ENCODE measurements at regions not wholly inside any gene's neighbourhood (a gene's known extent, or its start where the extent isn't known, plus 50 kb on each side); places are given as distances from the start of the nearest gene placed in this dataset.

DNA sequence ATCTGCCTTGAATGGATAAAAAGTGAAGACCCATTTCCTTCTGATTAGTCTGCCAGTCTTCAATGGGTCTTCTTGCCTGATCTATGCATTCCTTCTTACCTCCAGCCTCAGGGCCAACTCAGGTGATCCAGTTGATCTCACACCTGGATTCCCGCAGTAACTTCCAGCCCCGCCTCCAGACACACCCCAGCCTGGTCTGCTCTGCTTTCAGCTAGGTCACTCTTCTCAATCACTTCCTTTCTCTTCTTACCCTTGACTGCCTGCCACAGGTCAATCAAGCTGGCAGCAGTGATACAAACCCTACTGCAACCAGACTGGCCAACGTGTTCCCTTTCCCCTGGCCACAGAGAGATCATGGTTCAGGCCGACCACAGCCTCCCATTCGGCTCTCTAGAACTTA, 263.6 kb downstream of the ZNF516 start:
- peaks cover 0 to 7% (median 3%) of the 10 kb centered on the region in 3 donors for H3K4me1 ChIP-seq (ENCODE audit: control insufficient read depth in 3 of 3, insufficient read depth in 3 of 3, low read length in 3 of 3)
- H3K4me3 ChIP-seq (ENCODE audit: low read length in 3 of 3) = no peak overlapping the region
- H3K9me3 ChIP-seq (ENCODE audit: control insufficient read depth in 3 of 3, low read length in 3 of 3) = no peaks in the 10 kb centered on the region
- H3K9ac ChIP-seq (ENCODE audit: low read depth in 1 of 3, low read length in 3 of 3) = no peak overlapping the region
- peaks cover 0 to 6% (median 3%) of the 10 kb centered on the region in 3 donors for H3K27me3 ChIP-seq (ENCODE audit: control insufficient read depth in 3 of 3, insufficient read depth in 3 of 3, low read length in 3 of 3)
- no peak overlapping the region for H3K27ac ChIP-seq (ENCODE audit: low read depth, low read length)
- no peaks in the 10 kb centered on the region for H3K36me3 ChIP-seq (ENCODE audit: control insufficient read depth in 3 of 3, insufficient read depth in 3 of 3, low read length in 3 of 3)

DNA sequence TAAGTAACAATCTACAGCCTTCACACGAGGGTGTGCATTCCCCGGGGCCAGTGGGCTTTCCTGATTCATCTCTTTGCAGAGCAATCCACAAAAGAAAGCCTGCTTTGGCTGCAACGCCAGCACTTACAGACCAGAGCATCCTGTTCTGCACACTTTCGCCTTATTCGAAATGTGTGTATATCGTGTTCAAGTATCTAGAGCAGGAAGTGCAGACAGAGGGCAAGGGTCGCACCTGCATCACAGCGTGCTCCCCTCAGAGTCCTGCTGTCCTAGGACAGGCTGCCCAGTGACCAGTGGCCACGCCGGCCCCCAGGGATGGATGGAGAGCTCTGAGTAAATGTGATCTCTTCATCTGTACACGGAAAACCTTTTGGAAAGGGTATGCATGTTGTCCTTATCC, 264.3 kb downstream of the ZNF516 start:
- no peaks in the 10 kb centered on the region for H3K9me3 ChIP-seq (ENCODE audit: control insufficient read depth in 3 of 3, low read length in 3 of 3)
- H3K27me3 ChIP-seq (ENCODE audit: control insufficient read depth in 3 of 3, insufficient read depth in 3 of 3, low read length in 3 of 3) = peaks cover 0 to 6% (median 3%) of the 10 kb centered on the region in 3 donors
- no peak overlapping the region for H3K4me3 ChIP-seq (ENCODE audit: low read length in 3 of 3)
- H3K36me3 ChIP-seq (ENCODE audit: control insufficient read depth in 3 of 3, insufficient read depth in 3 of 3, low read length in 3 of 3) = no peaks in the 10 kb centered on the region
- H3K9ac ChIP-seq (ENCODE audit: low read depth in 1 of 3, low read length in 3 of 3) = no peak overlapping the region
- H3K27ac ChIP-seq (ENCODE audit: low read depth, low read length) = no peak overlapping the region
- peaks cover 0 to 7% (median 3%) of the 10 kb centered on the region in 3 donors for H3K4me1 ChIP-seq (ENCODE audit: control insufficient read depth in 3 of 3, insufficient read depth in 3 of 3, low read length in 3 of 3)

DNA sequence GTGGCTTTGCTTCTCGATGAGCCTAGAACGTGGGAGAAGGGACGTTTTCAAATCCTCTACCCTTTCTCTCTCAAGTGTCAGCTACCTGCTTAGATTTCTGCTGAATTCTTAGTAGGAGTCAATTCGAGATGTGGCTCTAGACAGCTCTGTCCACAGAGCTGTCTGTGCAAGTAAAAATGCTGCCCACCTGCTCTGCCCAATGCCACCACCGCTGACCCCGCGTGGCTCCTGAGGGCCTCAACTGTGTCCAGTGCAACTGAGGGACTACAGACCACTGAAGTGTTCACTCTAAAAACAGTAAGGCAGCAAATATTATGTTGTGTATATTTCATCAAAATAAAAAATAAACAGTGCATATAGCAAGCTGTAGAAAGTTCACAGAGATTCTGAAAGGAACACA, 266.3 kb downstream of the ZNF516 start:
- peaks cover 0 to 3% (median 0%) of the 10 kb centered on the region in 3 donors for H3K9me3 ChIP-seq (ENCODE audit: control insufficient read depth in 3 of 3, low read length in 3 of 3)
- H3K4me3 ChIP-seq (ENCODE audit: low read length in 3 of 3) = no peak overlapping the region
- peaks cover 0 to 3% (median 2%) of the 10 kb centered on the region in 3 donors for H3K27me3 ChIP-seq (ENCODE audit: control insufficient read depth in 3 of 3, insufficient read depth in 3 of 3, low read length in 3 of 3)
- H3K9ac ChIP-seq (ENCODE audit: low read depth in 1 of 3, low read length in 3 of 3) = no peak overlapping the region
- no peaks in the 10 kb centered on the region for H3K36me3 ChIP-seq (ENCODE audit: control insufficient read depth in 3 of 3, insufficient read depth in 3 of 3, low read length in 3 of 3)
- H3K27ac ChIP-seq (ENCODE audit: low read depth, low read length) = no peak overlapping the region
- no peaks in the 10 kb centered on the region for H3K4me1 ChIP-seq (ENCODE audit: control insufficient read depth in 3 of 3, insufficient read depth in 3 of 3, low read length in 3 of 3)

DNA sequence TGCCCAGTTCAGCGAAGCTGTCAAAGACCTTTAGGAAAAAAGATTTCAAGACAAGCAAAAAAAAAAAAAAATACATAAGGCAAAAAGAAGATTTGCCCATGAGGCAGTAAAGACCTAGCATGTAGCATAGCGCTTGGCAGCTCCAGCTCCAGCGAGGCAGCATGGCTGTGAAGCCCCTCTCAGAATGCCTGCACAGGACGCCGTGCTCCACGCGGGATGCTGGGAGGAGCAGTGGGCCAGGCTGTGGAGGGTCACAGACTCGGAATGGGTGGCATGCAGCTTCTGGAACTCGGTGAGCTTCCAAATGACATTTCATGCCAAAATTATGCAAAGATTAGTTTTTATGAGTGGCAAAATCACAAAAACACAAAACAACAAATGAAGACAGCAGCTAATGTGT, 267.3 kb downstream of the ZNF516 start:
- H3K27me3 ChIP-seq (ENCODE audit: control insufficient read depth in 3 of 3, insufficient read depth in 3 of 3, low read length in 3 of 3) = peaks cover 0 to 3% (median 0%) of the 10 kb centered on the region in 3 donors
- no peak overlapping the region for H3K27ac ChIP-seq (ENCODE audit: low read depth, low read length)
- H3K9me3 ChIP-seq (ENCODE audit: control insufficient read depth in 3 of 3, low read length in 3 of 3) = peaks cover 0 to 4% (median 0%) of the 10 kb centered on the region in 3 donors
- no peak overlapping the region for H3K9ac ChIP-seq (ENCODE audit: low read depth in 1 of 3, low read length in 3 of 3)
- H3K4me1 ChIP-seq (ENCODE audit: control insufficient read depth in 3 of 3, insufficient read depth in 3 of 3, low read length in 3 of 3) = no peaks in the 10 kb centered on the region
- H3K4me3 ChIP-seq (ENCODE audit: low read length in 3 of 3) = no peak overlapping the region
- H3K36me3 ChIP-seq (ENCODE audit: control insufficient read depth in 3 of 3, insufficient read depth in 3 of 3, low read length in 3 of 3) = no peaks in the 10 kb centered on the region

DNA sequence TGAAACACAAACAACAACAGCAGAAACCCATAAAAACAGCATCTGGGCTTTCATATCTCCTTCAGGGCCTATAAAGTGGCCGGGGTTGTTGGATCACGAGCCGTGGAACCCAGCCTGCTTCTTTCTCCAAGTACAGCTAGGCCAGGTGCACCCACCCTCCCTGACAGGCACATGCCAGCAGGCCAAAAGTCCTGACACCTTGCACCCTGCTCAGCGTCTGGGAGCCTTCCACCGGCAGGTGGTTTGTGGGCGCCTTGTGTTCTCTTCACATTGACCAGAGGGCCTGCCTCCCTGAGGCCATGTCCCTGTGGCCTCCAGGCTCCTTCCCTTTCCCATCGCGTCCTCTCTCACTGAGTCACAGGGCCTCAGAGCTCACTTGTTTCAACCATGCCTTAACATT, 271.6 kb downstream of the ZNF516 start:
- H3K27ac ChIP-seq (ENCODE audit: low read depth, low read length) = no peak overlapping the region
- no peaks in the 10 kb centered on the region for H3K36me3 ChIP-seq (ENCODE audit: control insufficient read depth in 3 of 3, insufficient read depth in 3 of 3, low read length in 3 of 3)
- H3K9me3 ChIP-seq (ENCODE audit: control insufficient read depth in 3 of 3, low read length in 3 of 3) = peaks cover 0 to 4% (median 0%) of the 10 kb centered on the region in 3 donors
- H3K9ac ChIP-seq (ENCODE audit: low read depth in 1 of 3, low read length in 3 of 3) = no peak overlapping the region
- H3K4me1 ChIP-seq (ENCODE audit: control insufficient read depth in 3 of 3, insufficient read depth in 3 of 3, low read length in 3 of 3) = no peaks in the 10 kb centered on the region
- no peak overlapping the region for H3K4me3 ChIP-seq (ENCODE audit: low read length in 3 of 3)
- no peaks in the 10 kb centered on the region for H3K27me3 ChIP-seq (ENCODE audit: control insufficient read depth in 3 of 3, insufficient read depth in 3 of 3, low read length in 3 of 3)

DNA sequence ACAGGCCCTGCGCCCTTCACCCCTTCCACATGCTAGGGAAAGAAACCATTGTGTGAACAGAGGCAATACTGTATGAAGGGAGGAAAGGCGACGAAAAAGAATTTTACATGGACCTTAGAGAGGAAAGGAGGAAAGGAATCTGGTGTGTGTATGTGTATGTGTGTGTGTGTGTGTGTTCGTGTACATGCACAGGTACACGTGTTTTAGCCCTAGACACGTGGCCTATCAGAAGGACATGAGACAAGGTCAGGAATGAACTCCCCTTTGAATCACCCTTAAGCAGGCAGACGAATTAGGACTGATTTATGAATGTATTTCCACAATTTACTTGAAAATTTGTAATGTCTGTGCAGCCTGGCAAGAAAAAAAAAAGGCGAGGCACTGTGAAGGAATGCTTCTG, 276.0 kb downstream of the ZNF516 start:
- Histone ChIP-seq H3K4me1 (ENCODE audit: control insufficient read depth in 3 of 3, insufficient read depth in 3 of 3, low read length in 3 of 3) (no peaks in the 10 kb centered on the region), H3K9me3 (ENCODE audit: control insufficient read depth in 3 of 3, low read length in 3 of 3) (peaks cover 0 to 4% (median 0%) of the 10 kb centered on the region in 3 donors), H3K36me3 (ENCODE audit: control insufficient read depth in 3 of 3, insufficient read depth in 3 of 3, low read length in 3 of 3) (no peaks in the 10 kb centered on the region), H3K27me3 (ENCODE audit: control insufficient read depth in 3 of 3, insufficient read depth in 3 of 3, low read length in 3 of 3) (no peaks in the 10 kb centered on the region), H3K4me3 (ENCODE audit: low read length in 3 of 3) (no peak overlapping the region), H3K27ac (ENCODE audit: low read depth, low read length) (no peak overlapping the region), H3K9ac (ENCODE audit: low read depth in 1 of 3, low read length in 3 of 3) (no peak overlapping the region)

DNA sequence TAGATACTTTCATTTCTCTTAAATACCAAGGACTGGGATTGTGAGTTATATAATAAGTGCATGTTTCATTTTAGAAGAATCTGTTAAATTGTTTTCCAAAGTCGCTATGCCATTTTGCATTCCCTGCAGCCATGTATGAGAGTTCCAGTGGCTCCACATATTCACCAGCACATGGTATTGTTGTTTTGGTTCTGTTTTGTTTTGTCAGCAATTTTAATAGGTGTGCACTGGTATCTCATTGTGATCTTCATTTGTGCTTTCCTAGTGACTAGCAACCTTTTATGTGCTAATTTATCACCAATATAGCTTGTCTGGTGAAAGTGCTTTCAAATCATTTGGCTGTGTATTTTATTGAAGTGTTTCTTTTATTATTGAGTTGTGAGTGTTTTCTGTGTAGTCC, 278.9 kb downstream of the ZNF516 start:
- no peaks in the 10 kb centered on the region for H3K27me3 ChIP-seq (ENCODE audit: control insufficient read depth in 3 of 3, insufficient read depth in 3 of 3, low read length in 3 of 3)
- H3K4me1 ChIP-seq (ENCODE audit: control insufficient read depth in 3 of 3, insufficient read depth in 3 of 3, low read length in 3 of 3) = no peaks in the 10 kb centered on the region
- H3K4me3 ChIP-seq (ENCODE audit: low read length in 3 of 3) = no peak overlapping the region
- no peaks in the 10 kb centered on the region for H3K36me3 ChIP-seq (ENCODE audit: control insufficient read depth in 3 of 3, insufficient read depth in 3 of 3, low read length in 3 of 3)
- H3K27ac ChIP-seq (ENCODE audit: low read depth, low read length) = no peak overlapping the region
- no peak overlapping the region for H3K9ac ChIP-seq (ENCODE audit: low read depth in 1 of 3, low read length in 3 of 3)
- no peaks in the 10 kb centered on the region for H3K9me3 ChIP-seq (ENCODE audit: control insufficient read depth in 3 of 3, low read length in 3 of 3)

DNA sequence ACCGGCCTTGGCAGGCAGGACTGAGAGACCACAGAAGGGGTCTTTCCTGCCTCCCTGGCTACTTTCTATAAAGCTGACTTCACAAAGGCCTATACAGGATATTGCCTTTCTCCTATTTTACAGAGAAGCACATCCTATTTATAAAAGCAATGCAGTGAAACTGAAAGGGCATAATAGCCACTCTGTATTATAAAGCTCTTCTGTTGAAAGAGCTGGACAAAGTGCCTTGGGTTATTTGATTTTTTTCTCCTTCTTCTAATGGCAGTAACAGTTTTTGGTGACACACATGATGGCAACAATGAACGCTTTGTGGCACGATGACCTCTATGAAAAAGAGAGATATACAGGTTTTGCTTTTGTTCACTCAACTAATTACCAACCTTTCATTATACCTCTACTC, 281.1 kb downstream of the ZNF516 start:
- H3K27me3 ChIP-seq (ENCODE audit: control insufficient read depth in 3 of 3, insufficient read depth in 3 of 3, low read length in 3 of 3) = peaks cover 0 to 1% (median 0%) of the 10 kb centered on the region in 3 donors
- no peaks in the 10 kb centered on the region for H3K36me3 ChIP-seq (ENCODE audit: control insufficient read depth in 3 of 3, insufficient read depth in 3 of 3, low read length in 3 of 3)
- H3K9me3 ChIP-seq (ENCODE audit: control insufficient read depth in 3 of 3, low read length in 3 of 3) = no peaks in the 10 kb centered on the region
- no peak overlapping the region for H3K9ac ChIP-seq (ENCODE audit: low read depth in 1 of 3, low read length in 3 of 3)
- no peaks in the 10 kb centered on the region for H3K4me1 ChIP-seq (ENCODE audit: control insufficient read depth in 3 of 3, insufficient read depth in 3 of 3, low read length in 3 of 3)
- no peak overlapping the region for H3K4me3 ChIP-seq (ENCODE audit: low read length in 3 of 3)
- no peak overlapping the region for H3K27ac ChIP-seq (ENCODE audit: low read depth, low read length)

DNA sequence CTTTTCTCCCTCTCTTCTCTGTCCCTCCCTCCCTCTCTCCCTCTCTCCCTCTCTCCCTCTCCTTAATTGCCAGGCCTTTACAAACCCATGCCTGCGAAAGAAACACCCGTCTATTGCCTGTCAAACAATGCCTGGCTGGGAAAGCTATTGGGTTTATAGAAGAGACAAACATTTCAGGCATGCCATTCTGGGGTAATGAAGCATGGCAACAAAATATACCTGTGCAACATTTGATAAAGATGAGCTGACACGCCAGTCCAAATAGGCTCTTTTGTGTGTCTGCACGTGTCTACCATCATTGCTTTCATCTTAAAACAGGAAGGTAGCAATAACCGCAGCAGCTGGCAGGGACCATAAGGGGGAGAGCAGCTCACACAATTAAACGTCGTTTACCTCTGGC, 282.1 kb downstream of the ZNF516 start:
- H3K4me3 ChIP-seq (ENCODE audit: low read length in 3 of 3) = no peak overlapping the region
- no peak overlapping the region for H3K9ac ChIP-seq (ENCODE audit: low read depth in 1 of 3, low read length in 3 of 3)
- no peaks in the 10 kb centered on the region for H3K36me3 ChIP-seq (ENCODE audit: control insufficient read depth in 3 of 3, insufficient read depth in 3 of 3, low read length in 3 of 3)
- no peak overlapping the region for H3K27ac ChIP-seq (ENCODE audit: low read depth, low read length)
- no peaks in the 10 kb centered on the region for H3K4me1 ChIP-seq (ENCODE audit: control insufficient read depth in 3 of 3, insufficient read depth in 3 of 3, low read length in 3 of 3)
- no peaks in the 10 kb centered on the region for H3K9me3 ChIP-seq (ENCODE audit: control insufficient read depth in 3 of 3, low read length in 3 of 3)
- peaks cover 0 to 3% (median 0%) of the 10 kb centered on the region in 3 donors for H3K27me3 ChIP-seq (ENCODE audit: control insufficient read depth in 3 of 3, insufficient read depth in 3 of 3, low read length in 3 of 3)

DNA sequence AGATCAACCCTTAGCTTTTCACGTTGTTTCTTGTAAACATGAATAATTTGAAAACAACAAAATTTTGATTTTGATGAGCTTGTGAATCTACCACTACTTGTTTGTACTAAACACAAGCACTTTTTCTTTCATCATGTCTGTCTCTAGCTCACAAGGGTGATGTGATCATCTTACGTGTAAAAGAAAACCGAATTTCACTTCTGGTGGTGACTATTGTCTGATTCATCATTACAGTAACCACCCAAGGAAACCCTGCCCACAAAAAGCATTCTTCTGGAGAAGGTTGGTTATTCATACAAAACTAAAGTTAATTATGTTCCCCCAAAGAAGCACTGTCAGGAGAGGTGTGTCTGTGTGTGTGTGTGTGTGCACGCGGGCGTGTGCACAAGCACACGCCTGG, 285.4 kb downstream of the ZNF516 start:
- H3K27me3 ChIP-seq (ENCODE audit: control insufficient read depth in 3 of 3, insufficient read depth in 3 of 3, low read length in 3 of 3) = peaks cover 0 to 3% (median 0%) of the 10 kb centered on the region in 3 donors
- no peak overlapping the region for H3K4me3 ChIP-seq (ENCODE audit: low read length in 3 of 3)
- H3K36me3 ChIP-seq (ENCODE audit: control insufficient read depth in 3 of 3, insufficient read depth in 3 of 3, low read length in 3 of 3) = no peaks in the 10 kb centered on the region
- no peak overlapping the region for H3K9ac ChIP-seq (ENCODE audit: low read depth in 1 of 3, low read length in 3 of 3)
- H3K9me3 ChIP-seq (ENCODE audit: control insufficient read depth in 3 of 3, low read length in 3 of 3) = no peaks in the 10 kb centered on the region
- H3K27ac ChIP-seq (ENCODE audit: low read depth, low read length) = no peak overlapping the region
- H3K4me1 ChIP-seq (ENCODE audit: control insufficient read depth in 3 of 3, insufficient read depth in 3 of 3, low read length in 3 of 3) = no peaks in the 10 kb centered on the region
